ENCODE measurements at regions not wholly inside any gene's neighbourhood (a gene's known extent, or its start where the extent isn't known, plus 50 kb on each side); places are given as distances from the start of the nearest gene placed in this dataset.
A peak's percentile ranks its signal among the peaks of the same experiment; 100 is the strongest.

- DNase-seq (ENCODE audit: low spot score) (no peak), ATAC-seq (no peak)
- Mint-ChIP-seq H3K27ac (no peak overlapping the region), H3K27me3 (ENCODE audit: low read depth) (no peaks in the 10 kb centered on the region), H3K36me3 (no peaks in the 10 kb centered on the region), H3K9me3 (no peaks in the 10 kb centered on the region), H3K4me1 (no peaks in the 10 kb centered on the region), H3K4me3 (no peak overlapping the region)
- ChIA-PET CTCF (no interaction called here), POLR2A (no interaction called here)
- peak; percentile 93 for TF ChIP-seq HMGA2 (CRISPR knock-in tag; IDR thresholded peaks at IDR 0.05)
- TF ChIP-seq FOXP1 (CRISPR knock-in tag; IDR thresholded peaks at IDR 0.05; ENCODE audit: borderline replicate concordance), result no peak
Observed at GRCh38 chr14:84850595-84850994, 679.3 kb upstream of the FLRT2 start.

- POLR2A ChIA-PET, result no interaction called here
- no peak for ATAC-seq
- H3K4me1 Mint-ChIP-seq, result no peaks in the 10 kb centered on the region
- TF ChIP-seq MYBL2 (CRISPR knock-in tag; IDR thresholded peaks at IDR 0.05) (no peak), CDX4 (CRISPR knock-in tag; IDR thresholded peaks at IDR 0.05; ENCODE audit: borderline replicate concordance) (no peak), ZNF281 (CRISPR knock-in tag; IDR thresholded peaks at IDR 0.05) (no peak), TEAD4 (CRISPR knock-in tag; IDR thresholded peaks at IDR 0.05) (no peak), TP53 (CRISPR knock-in tag; IDR thresholded peaks at IDR 0.05) (no peak), SOX15 (CRISPR knock-in tag; IDR thresholded peaks at IDR 0.05) (no peak), NR3C1 (CRISPR knock-in tag; conservative IDR thresholded peaks at IDR 0.05; ENCODE audit: low read depth) (no peak), ERG (CRISPR knock-in tag; IDR thresholded peaks at IDR 0.05) (no peak), SMAD4 (CRISPR knock-in tag; IDR thresholded peaks at IDR 0.05) (no peak), ZNF263 (CRISPR knock-in tag; IDR thresholded peaks at IDR 0.05; ENCODE audit: low read depth) (no peak), ELF4 (CRISPR knock-in tag; IDR thresholded peaks at IDR 0.05; ENCODE audit: low read depth) (no peak), MAX (CRISPR knock-in tag; IDR thresholded peaks at IDR 0.05) (no peak)
- H3K27ac Mint-ChIP-seq, result no peak overlapping the region
- H3K27me3 Mint-ChIP-seq (ENCODE audit: low read depth), result no peaks in the 10 kb centered on the region
- no peak overlapping the region for H3K4me3 Mint-ChIP-seq
- CTCF ChIA-PET, result no interaction called here
- H3K36me3 Mint-ChIP-seq, result no peaks in the 10 kb centered on the region
- no peak for DNase-seq (ENCODE audit: low spot score)
- H3K9me3 Mint-ChIP-seq, result no peaks in the 10 kb centered on the region
Observed at GRCh38 chr14:84856751-84857534, 673.0 kb upstream of the FLRT2 start.

- DNase-seq (ENCODE audit: low spot score) (no peak), ATAC-seq (no peak)
- ChIA-PET CTCF (no interaction called here), POLR2A (interaction anchor here (0.7 kb wide), 1 partner anchor 9 kb away, joined by 5 read pairs; no protein-coding TSS in a partner anchor)
- Mint-ChIP-seq H3K27me3 (ENCODE audit: low read depth) (no peaks in the 10 kb centered on the region), H3K4me1 (no peaks in the 10 kb centered on the region), H3K36me3 (no peaks in the 10 kb centered on the region), H3K27ac (no peak overlapping the region), H3K9me3 (no peaks in the 10 kb centered on the region), H3K4me3 (no peak overlapping the region)
- TF ChIP-seq JAZF1 (CRISPR knock-in tag; IDR thresholded peaks at IDR 0.05), result no peak
- TF ChIP-seq NFE2L1 (CRISPR knock-in tag; IDR thresholded peaks at IDR 0.05), result no peak
- no peak for TF ChIP-seq SP1 (CRISPR knock-in tag; conservative IDR thresholded peaks at IDR 0.05)
- TF ChIP-seq RORB (CRISPR knock-in tag; IDR thresholded peaks at IDR 0.05), result no peak
Observed at GRCh38 chr14:84857571-84857970, 672.4 kb upstream of the FLRT2 start.

All from WTC11 (cell line).